HEK293 (cell line): ENCODE measurements at regions not wholly inside any gene's neighbourhood (a gene's known extent, or its start where the extent isn't known, plus 50 kb on each side); places are given as distances from the start of the nearest gene placed in this dataset.

ENCODE experiments used
- CTCF ChIA-PET: fragments of 350-600 bp; formaldehyde crosslinking; extraction: SDS; loops from one replicate; lab custom pipeline; 2021; ENCODE audit warnings: antibody characterized with exemption; lab: Yijun Ruan, JAX
- POLR2A ChIA-PET: fragments of 300-600 bp; formaldehyde crosslinking; extraction: SDS; loops from one replicate; lab custom pipeline; 2020; ENCODE audit warnings: antibody characterized with exemption, inconsistent platforms; lab: Yijun Ruan, JAX
- H3K27ac ChIP-seq: fragments of 200-500 bp; sonication (Bioruptor generic); 2 replicates; pipeline ENCODE4 v1.5.1; 2014; ENCODE audit warnings: low read depth, low read length, control low read depth, inconsistent platforms; ENCODE audit errors: extremely low read depth
- H3K36me3 ChIP-seq, 2 experiments: fragments of 200-500 bp in 1 of 2; sonication (Bioruptor generic) in 1 of 2; 1 replicate in 1 of 2; 2 replicates in 1 of 2; pipeline ENCODE4 v1.5.1; 2014 to 2017; ENCODE audit warnings: inconsistent platforms in 2 of 2, low read length in 2 of 2; ENCODE audit not compliant: control insufficient read depth in 2 of 2, insufficient read depth in 1 of 2
- H3K4me1 ChIP-seq: fragments of 200-500 bp; sonication (Bioruptor generic); 2 replicates; pipeline ENCODE4 v1.5.1; 2014; ENCODE audit warnings: mild to moderate bottlenecking, low read length, inconsistent platforms; ENCODE audit not compliant: control insufficient read depth, insufficient read depth
- H3K4me3 ChIP-seq: 2 replicates; pipeline ENCODE4 v1.5.1; 2011; ENCODE audit warnings: low read depth, mild to moderate bottlenecking, control low read depth, low read length, moderate library complexity
- H3K9me3 ChIP-seq: fragments of 200-500 bp; sonication (Bioruptor generic); 2 replicates; pipeline ENCODE4 v1.5.1; 2014; ENCODE audit warnings: low read depth, low read length, inconsistent platforms; ENCODE audit not compliant: control insufficient read depth, insufficient read depth
- KLF16 ChIP-seq: fragments of 450-650 bp; formaldehyde crosslinking; IDR thresholded peaks from 2 replicates; pipeline ENCODE4 v1.5.1; 2017; ENCODE audit warnings: missing biosample characterization, missing genetic modification characterization
- KLF8 ChIP-seq: fragments of 450-650 bp; formaldehyde crosslinking; IDR thresholded peaks from 2 replicates; pipeline ENCODE4 v1.5.1; 2016; ENCODE audit warnings: missing biosample characterization, missing genetic modification characterization
- OSR2 ChIP-seq: fragments of 450-650 bp; formaldehyde crosslinking; IDR thresholded peaks from 2 replicates; pipeline ENCODE4 v1.5.1; 2016; ENCODE audit warnings: missing biosample characterization, missing genetic modification characterization
- SALL2 ChIP-seq: fragments of 450-650 bp; formaldehyde crosslinking; IDR thresholded peaks from 2 replicates; pipeline ENCODE4 v1.5.0; 2017; ENCODE audit warnings: missing biosample characterization, mild to moderate bottlenecking, missing genetic modification characterization, borderline replicate concordance
- ZFP3 ChIP-seq: fragments of 450-650 bp; formaldehyde crosslinking; IDR thresholded peaks from 2 replicates; pipeline ENCODE4 v1.5.1; 2016; ENCODE audit warnings: low read depth, missing biosample characterization, missing genetic modification characterization
- ZFP37 ChIP-seq: fragments of 450-650 bp; formaldehyde crosslinking; IDR thresholded peaks from 2 replicates; pipeline ENCODE4 v1.5.1; 2016; ENCODE audit warnings: missing biosample characterization, missing genetic modification characterization
- ZNF133 ChIP-seq: fragments of 450-650 bp; formaldehyde crosslinking; IDR thresholded peaks from 2 replicates; pipeline ENCODE4 v1.5.1; 2016; ENCODE audit warnings: missing biosample characterization, missing genetic modification characterization
- ZNF157 ChIP-seq: fragments of 450-650 bp; formaldehyde crosslinking; IDR thresholded peaks from 2 replicates; pipeline ENCODE4 v1.5.1; 2016; ENCODE audit warnings: missing biosample characterization, missing genetic modification characterization
- ZNF169 ChIP-seq: fragments of 450-650 bp; formaldehyde crosslinking; IDR thresholded peaks from 2 replicates; pipeline ENCODE4 v1.5.1; 2016; ENCODE audit warnings: missing biosample characterization, missing genetic modification characterization
- ZNF175 ChIP-seq: fragments of 450-650 bp; formaldehyde crosslinking; IDR thresholded peaks from 2 replicates; pipeline ENCODE4 v1.5.1; 2016; ENCODE audit warnings: missing biosample characterization, missing genetic modification characterization
- ZNF211 ChIP-seq: fragments of 450-650 bp; formaldehyde crosslinking; IDR thresholded peaks from 2 replicates; pipeline ENCODE4 v1.5.1; 2016; ENCODE audit warnings: low read depth, missing biosample characterization, missing genetic modification characterization
- ZNF214 ChIP-seq: fragments of 450-650 bp; formaldehyde crosslinking; IDR thresholded peaks from 2 replicates; pipeline ENCODE4 v1.5.1; 2017; ENCODE audit warnings: missing biosample characterization, mild to moderate bottlenecking, missing genetic modification characterization, borderline replicate concordance
- ZNF223 ChIP-seq: fragments of 450-650 bp; formaldehyde crosslinking; IDR thresholded peaks from 2 replicates; pipeline ENCODE4 v1.5.1; 2016; ENCODE audit warnings: missing biosample characterization, missing genetic modification characterization
- ZNF37A ChIP-seq: fragments of 450-650 bp; IDR thresholded peaks from 2 replicates; pipeline ENCODE4 v1.5.1; 2018; ENCODE audit warnings: missing biosample characterization, missing genetic modification characterization
- ZNF48 ChIP-seq: fragments of 450-650 bp; formaldehyde crosslinking; IDR thresholded peaks from 2 replicates; pipeline ENCODE4 v1.5.1; 2016; ENCODE audit warnings: missing biosample characterization, missing genetic modification characterization
- ZNF521 ChIP-seq: fragments of 450-650 bp; formaldehyde crosslinking; IDR thresholded peaks from 2 replicates; pipeline ENCODE4 v1.5.1; 2017; ENCODE audit warnings: missing biosample characterization, mild to moderate bottlenecking, missing genetic modification characterization
- ZNF548 ChIP-seq: fragments of 450-650 bp; formaldehyde crosslinking; IDR thresholded peaks from 2 replicates; pipeline ENCODE4 v1.5.1; 2016; ENCODE audit warnings: missing biosample characterization, missing genetic modification characterization
- ZNF654 ChIP-seq: fragments of 450-650 bp; formaldehyde crosslinking; IDR thresholded peaks from 2 replicates; pipeline ENCODE4 v1.5.1; 2016; ENCODE audit warnings: low read depth, missing biosample characterization, missing genetic modification characterization
- ZNF768 ChIP-seq: fragments of 450-650 bp; formaldehyde crosslinking; IDR thresholded peaks from 2 replicates; pipeline ENCODE4 v1.5.1; 2018; ENCODE audit warnings: missing biosample characterization, mild to moderate bottlenecking, missing genetic modification characterization
- ZNF837 ChIP-seq: fragments of 450-650 bp; formaldehyde crosslinking; IDR thresholded peaks from 2 replicates; pipeline ENCODE4 v1.5.1; 2016; ENCODE audit warnings: missing biosample characterization, missing genetic modification characterization
- TF ChIP-seq, protein P1 (sequence below): fragments of 450-650 bp; formaldehyde crosslinking; IDR thresholded peaks from 2 replicates; pipeline ENCODE4 v1.5.1; 2016; ENCODE audit warnings: missing biosample characterization, missing genetic modification characterization, borderline replicate concordance
- TF ChIP-seq, protein P2 (sequence below): fragments of 450-650 bp; formaldehyde crosslinking; IDR thresholded peaks from 2 replicates; pipeline ENCODE4 v1.5.1; 2016; ENCODE audit warnings: missing biosample characterization, missing genetic modification characterization
- TF ChIP-seq, protein P3 (sequence below): fragments of 450-650 bp; formaldehyde crosslinking; IDR thresholded peaks from 2 replicates; pipeline ENCODE4 v1.5.1; 2016; ENCODE audit warnings: missing biosample characterization, missing genetic modification characterization

DNA sequence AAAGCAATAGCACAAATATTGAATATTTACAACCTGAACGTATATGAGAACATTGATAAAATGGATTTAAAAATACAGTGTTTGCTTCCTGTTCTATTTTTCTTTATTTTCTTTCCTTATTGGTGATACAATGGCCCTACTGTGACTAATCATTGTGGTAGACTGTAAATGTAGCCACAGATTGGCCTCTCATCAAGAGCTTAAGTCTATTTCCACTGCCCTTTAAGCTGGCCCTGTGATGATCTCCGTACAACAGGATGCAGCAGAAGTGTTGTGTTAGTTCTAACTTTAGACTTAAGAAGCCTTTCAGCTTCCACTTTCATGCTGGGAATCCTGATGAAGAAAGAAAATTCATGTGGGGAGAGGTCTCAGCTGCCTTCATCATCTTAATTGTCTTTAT is 285.6 kb upstream of the B3GALT2 start:
- no peak for TF ChIP-seq ZNF223 (tag by site-specific recombination)
- TF ChIP-seq ZNF157 (tag by site-specific recombination), result no peak
- no peak; the same call in 1 of the 2 replicates for TF ChIP-seq ZNF133 (tag by site-specific recombination)
- TF ChIP-seq KLF8, result no peak
- TF ChIP-seq, protein P1, sequence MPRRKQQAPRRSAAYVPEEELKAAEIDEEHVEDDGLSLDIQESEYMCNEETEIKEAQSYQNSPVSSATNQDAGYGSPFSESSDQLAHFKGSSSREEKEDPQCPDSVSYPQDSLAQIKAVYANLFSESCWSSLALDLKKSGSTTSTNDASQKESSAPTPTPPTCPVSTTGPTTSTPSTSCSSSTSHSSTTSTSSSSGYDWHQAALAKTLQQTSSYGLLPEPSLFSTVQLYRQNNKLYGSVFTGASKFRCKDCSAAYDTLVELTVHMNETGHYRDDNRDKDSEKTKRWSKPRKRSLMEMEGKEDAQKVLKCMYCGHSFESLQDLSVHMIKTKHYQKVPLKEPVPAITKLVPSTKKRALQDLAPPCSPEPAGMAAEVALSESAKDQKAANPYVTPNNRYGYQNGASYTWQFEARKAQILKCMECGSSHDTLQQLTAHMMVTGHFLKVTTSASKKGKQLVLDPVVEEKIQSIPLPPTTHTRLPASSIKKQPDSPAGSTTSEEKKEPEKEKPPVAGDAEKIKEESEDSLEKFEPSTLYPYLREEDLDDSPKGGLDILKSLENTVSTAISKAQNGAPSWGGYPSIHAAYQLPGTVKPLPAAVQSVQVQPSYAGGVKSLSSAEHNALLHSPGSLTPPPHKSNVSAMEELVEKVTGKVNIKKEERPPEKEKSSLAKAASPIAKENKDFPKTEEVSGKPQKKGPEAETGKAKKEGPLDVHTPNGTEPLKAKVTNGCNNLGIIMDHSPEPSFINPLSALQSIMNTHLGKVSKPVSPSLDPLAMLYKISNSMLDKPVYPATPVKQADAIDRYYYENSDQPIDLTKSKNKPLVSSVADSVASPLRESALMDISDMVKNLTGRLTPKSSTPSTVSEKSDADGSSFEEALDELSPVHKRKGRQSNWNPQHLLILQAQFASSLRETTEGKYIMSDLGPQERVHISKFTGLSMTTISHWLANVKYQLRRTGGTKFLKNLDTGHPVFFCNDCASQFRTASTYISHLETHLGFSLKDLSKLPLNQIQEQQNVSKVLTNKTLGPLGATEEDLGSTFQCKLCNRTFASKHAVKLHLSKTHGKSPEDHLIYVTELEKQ (tag by site-specific recombination), result no peak
- TF ChIP-seq ZNF37A (tag by site-specific recombination), result no peak
- no peak for TF ChIP-seq ZFP3
- TF ChIP-seq ZNF169 (tag by site-specific recombination), result no peak
- no peak for TF ChIP-seq ZNF48 (tag by site-specific recombination)
- TF ChIP-seq, all 188 proteins: peak for 0
- ChIA-PET POLR2A (no interaction called here), CTCF (no interaction called here)
- Histone ChIP-seq H3K36me3 (no peaks in the 10 kb centered on the region), H3K4me3 (no peak overlapping the region), H3K4me1 (no peaks in the 10 kb centered on the region), H3K9me3 (no peaks in the 10 kb centered on the region), H3K27ac (no peak overlapping the region)

DNA sequence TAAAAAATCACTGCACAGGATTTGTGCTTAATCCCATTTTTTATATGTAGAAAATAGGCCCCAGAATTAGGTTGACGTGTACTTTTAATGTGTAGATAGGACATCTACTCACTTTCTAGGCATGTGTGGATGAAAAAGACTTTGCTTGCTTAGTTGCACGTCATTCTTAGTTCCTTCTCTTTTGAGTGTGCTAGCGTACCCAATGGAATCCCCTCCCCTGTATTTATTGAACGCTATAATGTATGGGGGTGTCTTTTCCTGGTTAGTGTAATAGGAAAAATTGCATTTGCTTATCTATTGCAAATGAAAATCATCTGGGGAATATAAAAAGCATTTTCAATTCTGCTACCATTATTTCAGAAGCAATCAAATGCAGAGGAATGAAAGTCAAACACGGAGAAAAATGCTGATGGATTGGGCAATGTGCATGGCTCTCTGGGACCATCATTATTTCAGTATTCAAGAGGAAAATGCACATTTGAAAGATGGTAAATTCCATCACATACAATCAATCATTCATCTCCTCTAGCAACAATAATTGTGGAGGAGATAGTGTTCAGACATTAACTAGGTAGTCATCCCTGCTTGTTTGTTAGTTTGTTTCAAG is 277.0 kb upstream of the B3GALT2 start:
- H3K9me3 ChIP-seq, result no peaks in the 10 kb centered on the region
- no peak overlapping the region for H3K27ac ChIP-seq
- TF ChIP-seq, protein P2, sequence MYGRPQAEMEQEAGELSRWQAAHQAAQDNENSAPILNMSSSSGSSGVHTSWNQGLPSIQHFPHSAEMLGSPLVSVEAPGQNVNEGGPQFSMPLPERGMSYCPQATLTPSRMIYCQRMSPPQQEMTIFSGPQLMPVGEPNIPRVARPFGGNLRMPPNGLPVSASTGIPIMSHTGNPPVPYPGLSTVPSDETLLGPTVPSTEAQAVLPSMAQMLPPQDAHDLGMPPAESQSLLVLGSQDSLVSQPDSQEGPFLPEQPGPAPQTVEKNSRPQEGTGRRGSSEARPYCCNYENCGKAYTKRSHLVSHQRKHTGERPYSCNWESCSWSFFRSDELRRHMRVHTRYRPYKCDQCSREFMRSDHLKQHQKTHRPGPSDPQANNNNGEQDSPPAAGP (tag by site-specific recombination), result no peak
- TF ChIP-seq KLF8 (no peak), ZNF768 (no peak), KLF16 (tag by site-specific recombination) (no peak), ZNF211 (tag by site-specific recombination) (no peak), ZNF175 (no peak), OSR2 (no peak), ZNF837 (no peak), ZNF654 (tag by site-specific recombination) (no peak), ZNF214 (no peak), ZNF521 (tag by site-specific recombination) (no peak), ZNF548 (tag by site-specific recombination) (no peak), ZFP37 (tag by site-specific recombination) (no peak), SALL2 (tag by site-specific recombination) (no peak)
- TF ChIP-seq, protein P3, sequence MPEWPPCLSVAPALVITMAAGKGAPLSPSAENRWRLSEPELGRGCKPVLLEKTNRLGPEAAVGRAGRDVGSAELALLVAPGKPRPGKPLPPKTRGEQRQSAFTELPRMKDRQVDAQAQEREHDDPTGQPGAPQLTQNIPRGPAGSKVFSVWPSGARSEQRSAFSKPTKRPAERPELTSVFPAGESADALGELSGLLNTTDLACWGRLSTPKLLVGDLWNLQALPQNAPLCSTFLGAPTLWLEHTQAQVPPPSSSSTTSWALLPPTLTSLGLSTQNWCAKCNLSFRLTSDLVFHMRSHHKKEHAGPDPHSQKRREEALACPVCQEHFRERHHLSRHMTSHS (tag by site-specific recombination), result no peak
- H3K4me3 ChIP-seq, result no peak overlapping the region
- no peaks in the 10 kb centered on the region for H3K36me3 ChIP-seq
- ChIA-PET POLR2A (no interaction called here), CTCF (no interaction called here)
- no peaks in the 10 kb centered on the region for H3K4me1 ChIP-seq
